ENCODE measurements at regions not wholly inside any gene's neighbourhood (a gene's known extent, or its start where the extent isn't known, plus 50 kb on each side); places are given as distances from the start of the nearest gene placed in this dataset.

GRCh38 chr15:39184701-39185390 is 396.0 kb upstream of the THBS1 start:
- no peak for DNase-seq (ENCODE audit: low spot score)

DNA sequence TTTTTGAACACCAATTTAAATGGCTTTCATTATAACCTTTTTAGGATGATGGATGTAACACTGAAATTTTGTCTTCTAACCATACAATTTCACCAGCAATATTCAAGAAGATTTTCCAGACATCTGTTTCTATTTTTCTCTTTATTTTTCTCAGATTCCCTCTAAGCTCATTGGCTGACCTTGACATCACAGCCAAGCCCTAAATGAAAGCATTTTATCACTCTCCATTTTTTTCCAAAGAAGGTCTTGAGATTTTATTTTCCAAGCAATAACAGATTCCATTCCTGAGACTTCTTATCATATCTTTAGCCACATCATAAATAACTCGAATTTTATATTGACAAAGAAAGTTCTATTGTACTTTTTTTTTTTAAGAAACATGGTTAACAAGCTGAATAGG is 392.6 kb upstream of the THBS1 start:
- no peak for DNase-seq (ENCODE audit: low spot score)

DNA sequence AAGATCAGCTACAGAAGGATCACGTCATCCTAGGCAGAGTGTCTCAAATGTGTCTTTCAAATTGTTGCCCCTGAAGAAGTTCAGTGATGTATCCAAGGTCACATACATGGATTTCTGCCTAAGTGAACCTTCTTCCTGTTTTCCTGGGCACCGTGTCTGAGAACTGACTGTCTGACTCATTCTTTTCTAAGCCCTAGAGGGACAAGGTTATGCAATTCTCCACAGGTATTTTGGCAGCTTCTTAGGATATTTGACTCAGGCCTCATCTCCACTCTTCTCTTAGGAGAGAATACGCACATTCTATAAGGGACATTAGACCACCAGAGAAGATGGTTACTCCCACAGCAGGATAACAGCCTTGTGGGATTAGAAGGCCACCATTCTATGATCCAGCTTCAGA is 391.9 kb upstream of the THBS1 start:
- no peak for DNase-seq (ENCODE audit: low spot score)

DNA sequence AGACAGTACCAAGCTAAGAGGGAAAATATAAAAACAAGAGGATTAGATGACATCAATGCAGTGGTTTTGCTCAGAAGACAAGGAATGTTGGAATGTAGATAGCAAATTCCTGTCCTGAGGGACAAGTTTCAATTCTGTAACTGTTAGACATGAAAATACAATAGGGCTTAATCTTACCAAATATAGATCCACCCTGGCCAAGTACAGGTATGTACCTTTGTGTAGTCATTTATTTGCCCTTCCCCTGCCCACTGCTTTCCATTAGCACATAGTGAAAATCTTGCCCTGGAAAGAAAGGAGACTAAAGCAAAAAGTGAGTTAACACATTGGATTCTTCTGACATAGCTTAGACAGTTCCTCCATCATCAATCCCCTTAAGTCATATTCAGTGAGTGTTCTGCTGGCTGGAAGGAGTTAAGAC is 389.0 kb upstream of the THBS1 start:
- DNase-seq (ENCODE audit: low spot score): no peak

DNA sequence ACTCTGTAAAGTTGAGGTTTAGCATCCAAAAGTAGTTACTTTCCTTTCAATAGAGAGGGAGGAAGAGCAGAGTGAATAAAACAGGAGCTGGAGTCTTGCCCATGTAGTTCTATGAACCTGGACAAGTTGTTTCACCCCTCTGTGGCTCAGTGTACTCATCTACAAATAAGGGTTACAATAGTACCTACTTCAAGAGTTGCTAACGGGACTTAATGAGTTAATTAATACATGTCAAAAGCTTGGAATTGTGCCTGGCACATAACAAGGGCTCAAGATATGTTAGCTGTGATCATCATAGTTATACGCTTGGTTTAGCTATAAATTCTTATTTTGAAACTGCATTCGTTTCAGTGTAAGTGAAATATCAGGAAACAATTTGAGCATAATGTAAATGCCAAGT is 388.5 kb upstream of the THBS1 start:
- DNase-seq (ENCODE audit: low spot score): no peak

DNA sequence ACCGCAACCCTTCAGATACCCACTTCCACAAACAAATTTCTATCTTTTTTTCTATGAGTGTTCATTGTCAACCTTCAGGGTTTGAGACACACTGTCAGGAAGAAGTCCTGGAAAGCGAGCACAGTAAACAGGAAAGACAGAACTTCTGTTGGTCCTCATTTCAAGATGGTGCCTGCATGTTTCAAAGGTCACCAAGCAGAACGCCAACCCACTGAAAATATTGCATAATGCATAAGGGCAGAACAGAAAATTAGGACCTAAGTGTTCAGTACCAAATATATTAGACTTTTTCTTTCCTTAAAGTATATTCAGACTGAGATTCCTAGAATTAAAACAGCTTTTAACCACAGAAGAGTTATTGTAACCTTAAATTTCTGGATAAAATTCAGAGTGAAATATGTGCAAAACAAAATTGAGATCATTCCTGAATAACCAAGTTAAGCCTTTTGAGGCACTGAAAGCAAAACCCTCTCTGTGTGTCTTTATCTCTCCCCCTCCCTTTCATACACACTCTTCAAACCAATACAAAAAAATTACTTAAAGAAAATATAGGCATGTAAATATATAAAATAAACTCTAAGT is 387.8 kb upstream of the THBS1 start:
- DNase-seq (ENCODE audit: low spot score): no peak

GRCh38 chr15:39193611-39194010 is 387.3 kb upstream of the THBS1 start:
- DNase-seq (ENCODE audit: low spot score): no peak

- DNase-seq (ENCODE audit: low spot score): no peak
Observed at GRCh38 chr15:39194106-39194830, 386.6 kb upstream of the THBS1 start.

GRCh38 chr15:39195961-39196486 is 384.9 kb upstream of the THBS1 start:
- no peak for DNase-seq (ENCODE audit: low spot score)

DNA sequence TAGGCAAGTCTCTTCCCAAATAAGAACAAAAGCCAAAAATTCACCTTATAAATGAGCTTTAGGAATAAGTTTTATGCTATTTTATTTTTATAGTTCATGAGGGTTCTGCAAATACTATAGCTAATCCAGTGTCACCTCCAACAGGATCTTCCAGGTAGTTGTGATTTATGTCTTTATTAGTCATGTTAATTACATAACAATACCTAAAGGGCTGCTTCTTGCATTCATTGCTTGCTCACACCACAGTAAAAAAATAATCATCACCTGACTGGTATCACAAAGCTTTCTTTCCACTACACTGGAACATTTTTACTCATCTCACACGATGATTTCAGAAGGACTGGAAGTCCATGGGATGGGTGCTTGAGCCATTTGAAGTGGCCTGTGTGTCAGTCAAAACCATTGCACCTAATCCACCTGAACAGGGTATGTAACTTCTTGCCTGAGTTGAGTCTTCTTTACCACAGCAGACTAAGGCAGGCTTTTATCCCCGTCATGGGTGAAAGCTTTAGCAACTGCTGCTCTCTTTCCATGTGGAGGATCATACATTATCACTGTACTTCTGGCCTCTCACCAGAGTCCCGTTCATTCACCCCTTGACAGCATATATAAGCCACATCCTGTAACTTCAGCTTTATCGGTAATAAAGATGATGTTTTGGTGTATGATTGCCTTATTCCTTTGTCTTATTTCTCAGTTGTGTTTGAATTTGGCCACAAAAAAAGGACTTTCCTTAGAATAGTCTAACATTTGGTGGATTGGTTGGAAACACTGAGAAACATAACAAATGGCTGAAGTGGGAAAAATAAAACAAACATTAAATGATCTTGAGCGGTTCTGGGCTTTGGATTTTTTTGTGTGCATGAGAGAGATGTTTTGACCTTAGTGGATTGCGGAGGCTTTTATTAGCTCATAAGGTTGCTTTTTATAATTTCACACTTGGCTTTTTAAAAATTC is 382.6 kb upstream of the THBS1 start:
- no peak for DNase-seq (ENCODE audit: low spot score)

- no peak for DNase-seq (ENCODE audit: low spot score)
Observed at GRCh38 chr15:39199076-39199475, 381.8 kb upstream of the THBS1 start.

GRCh38 chr15:39200586-39200985 is 380.3 kb upstream of the THBS1 start:
- DNase-seq (ENCODE audit: low spot score): no peak

- DNase-seq (ENCODE audit: low spot score): no peak
Observed at GRCh38 chr15:39202641-39203040, 378.2 kb upstream of the THBS1 start.

DNA sequence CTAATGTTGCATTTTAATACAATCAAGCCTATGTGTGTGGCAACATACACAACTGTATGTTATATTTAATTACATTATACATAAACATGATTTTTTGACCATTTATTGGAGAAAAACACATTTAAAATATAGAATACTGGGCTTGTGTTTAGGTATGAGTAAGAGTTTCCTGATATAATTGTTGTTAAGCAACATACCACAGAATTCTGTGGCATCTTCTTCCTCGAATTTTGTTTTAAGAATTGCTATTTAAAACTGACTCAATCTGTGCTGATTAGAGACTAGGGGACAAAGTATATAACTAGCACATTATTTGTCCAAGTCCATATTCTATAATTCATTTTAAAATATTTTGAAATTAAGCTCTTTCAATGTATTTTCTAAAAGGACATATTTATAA is 376.8 kb upstream of the THBS1 start:
- DNase-seq (ENCODE audit: low spot score): no peak

DNA sequence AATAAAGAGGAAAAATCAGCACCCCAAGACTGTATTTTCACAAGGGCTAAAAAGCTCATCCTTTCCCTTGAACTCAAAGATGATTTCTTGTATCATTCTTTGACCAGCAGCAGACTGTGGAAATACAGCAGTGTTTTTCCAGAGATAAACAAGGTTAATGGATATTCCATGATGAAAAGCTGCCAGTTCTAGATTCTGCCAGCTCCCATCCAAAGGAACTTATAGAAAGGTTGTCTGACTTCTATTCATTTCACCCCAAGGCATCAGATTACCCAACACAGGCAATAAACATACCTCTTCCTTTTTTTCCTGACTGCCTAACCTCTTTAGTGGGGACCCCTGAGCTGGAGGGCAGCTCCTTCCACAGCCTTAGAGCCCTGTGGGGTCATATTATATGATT is 375.8 kb upstream of the THBS1 start:
- DNase-seq (ENCODE audit: low spot score): no peak

DNA sequence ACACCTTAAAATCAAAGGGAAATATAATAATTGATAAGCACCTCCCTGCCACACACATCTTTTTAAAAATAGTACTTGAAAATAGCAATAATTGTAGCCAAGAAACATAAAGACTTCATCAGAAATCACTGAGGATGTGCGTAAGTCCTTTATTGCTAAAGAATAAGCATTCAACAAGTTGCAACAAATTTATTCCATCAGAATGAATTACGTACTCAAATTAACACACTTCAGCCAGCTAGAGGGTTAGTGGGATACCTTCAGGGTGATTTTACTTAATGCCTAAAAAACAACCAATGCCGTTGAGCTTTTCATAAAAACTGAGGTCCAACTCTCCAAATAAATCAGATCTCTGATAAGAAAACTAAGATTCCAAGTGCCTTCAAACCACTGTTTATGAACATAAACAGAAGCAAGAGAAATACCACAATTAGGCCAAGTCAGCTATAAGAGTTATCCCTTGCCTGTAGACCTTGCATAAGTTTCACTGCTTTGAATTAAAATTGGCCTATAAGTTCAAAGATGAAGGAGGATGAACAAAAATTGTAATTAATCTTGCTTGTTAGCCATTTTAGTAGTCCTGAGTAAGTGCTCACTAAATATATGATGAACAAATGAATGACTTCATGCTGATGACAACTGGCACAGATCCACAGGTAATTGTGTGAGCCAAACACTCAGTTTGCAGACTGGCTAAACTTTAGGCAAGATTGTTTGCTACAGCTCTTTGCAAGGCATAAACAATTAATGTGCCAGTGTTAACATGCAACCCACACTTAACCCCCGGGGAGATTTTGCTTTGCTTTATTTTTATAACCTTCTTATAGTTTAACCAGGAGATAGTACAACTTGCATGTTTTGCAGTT is 375.1 kb upstream of the THBS1 start:
- no peak for DNase-seq (ENCODE audit: low spot score)

GRCh38 chr15:39207532-39208115 is 373.3 kb upstream of the THBS1 start:
- DNase-seq (ENCODE audit: low spot score): no peak

GRCh38 chr15:39208187-39208586 is 372.7 kb upstream of the THBS1 start:
- no peak for DNase-seq (ENCODE audit: low spot score)

GRCh38 chr15:39209548-39210211 is 371.2 kb upstream of the THBS1 start:
- DNase-seq (ENCODE audit: low spot score): no peak
